ENCODE measurements at regions not wholly inside any gene's neighbourhood (a gene's known extent, or its start where the extent isn't known, plus 50 kb on each side); places are given as distances from the start of the nearest gene placed in this dataset.

GRCh38 chr7:113657603-113658002, 261.2 kb downstream of the PPP1R3A start:
- TF ChIP-seq NR2C2 (CRISPR knock-in tag; IDR thresholded peaks at IDR 0.05) = no peak
- no peak for TF ChIP-seq NFYB (CRISPR knock-in tag; conservative IDR thresholded peaks at IDR 0.05; ENCODE audit: low read depth)
- TF ChIP-seq ZSCAN18 (CRISPR knock-in tag; IDR thresholded peaks at IDR 0.05) = no peak
- TF ChIP-seq MLX (CRISPR knock-in tag; IDR thresholded peaks at IDR 0.05) = no peak
- TF ChIP-seq GRHL2 (CRISPR knock-in tag; IDR thresholded peaks at IDR 0.05; ENCODE audit: insufficient replicate concordance, severe bottlenecking) = no peak
- no peak for TF ChIP-seq RELA (CRISPR knock-in tag; IDR thresholded peaks at IDR 0.05; ENCODE audit: borderline replicate concordance)
- TF ChIP-seq ATF1 (CRISPR knock-in tag; IDR thresholded peaks at IDR 0.05) = no peak
- no peak for TF ChIP-seq PRDM15 (CRISPR knock-in tag; IDR thresholded peaks at IDR 0.05)
- TF ChIP-seq HMGXB4 (CRISPR knock-in tag; IDR thresholded peaks at IDR 0.05) = no peak
- no peak for TF ChIP-seq ATF3 (CRISPR knock-in tag; conservative IDR thresholded peaks at IDR 0.05)
- TF ChIP-seq IRF2 (CRISPR knock-in tag; IDR thresholded peaks at IDR 0.05; ENCODE audit: borderline replicate concordance, low read depth) = no peak
- no peak for TF ChIP-seq GABPB1 (CRISPR knock-in tag; IDR thresholded peaks at IDR 0.05)
- TF ChIP-seq AFF4 (CRISPR knock-in tag; IDR thresholded peaks at IDR 0.05; ENCODE audit: borderline replicate concordance) = no peak
- no peak for TF ChIP-seq SMAD4 (CRISPR knock-in tag; IDR thresholded peaks at IDR 0.05)
- TF ChIP-seq PRRX2 (CRISPR knock-in tag; IDR thresholded peaks at IDR 0.05) = no peak
- no peak for TF ChIP-seq MAX (CRISPR knock-in tag; IDR thresholded peaks at IDR 0.05)
- TF ChIP-seq CREB1 (CRISPR knock-in tag; IDR thresholded peaks at IDR 0.05) = no peak
- no peak for TF ChIP-seq NR3C1 (CRISPR knock-in tag; conservative IDR thresholded peaks at IDR 0.05; ENCODE audit: low read depth)
- TF ChIP-seq ATF6 (CRISPR knock-in tag; IDR thresholded peaks at IDR 0.05) = no peak
- POLR2A ChIA-PET = no interaction called here
- no peak for ATAC-seq
- H3K9me3 Mint-ChIP-seq = peaks cover 5% of the 10 kb centered on the region; the same call in 1 of the 2 replicates
- H3K36me3 Mint-ChIP-seq = no peaks in the 10 kb centered on the region
- DNase-seq (ENCODE audit: low spot score) = no peak
- CTCF ChIA-PET = no interaction called here
- no peaks in the 10 kb centered on the region for H3K27me3 Mint-ChIP-seq (ENCODE audit: low read depth)
- H3K4me1 Mint-ChIP-seq = no peaks in the 10 kb centered on the region
- H3K4me3 Mint-ChIP-seq = no peak overlapping the region
- no peak overlapping the region for H3K27ac Mint-ChIP-seq

All from WTC11 (cell line).